ENCODE measurements at regions not wholly inside any gene's neighbourhood (a gene's known extent, or its start where the extent isn't known, plus 50 kb on each side); places are given as distances from the start of the nearest gene placed in this dataset.
A peak's percentile ranks its signal among the peaks of the same experiment; 100 is the strongest.

- Histone ChIP-seq H3K79me2 (ENCODE audit: insufficient read depth, low read length) (peaks cover 4% of the 10 kb centered on the region), H3K27ac (ENCODE audit: low read depth in 1 of 2, low read length in 2 of 2) (peak overlapping the region in 1 of 2 donors; percentile 17), H2AFZ (ENCODE audit: insufficient read depth, low read depth, low read length, poor library complexity, severe bottlenecking) (no peak overlapping the region), H3K4me1 (ENCODE audit: control insufficient read depth in 1 of 2, insufficient read depth in 2 of 2, low read length in 2 of 2) (peaks cover 50 to 55% of the 10 kb centered on the region in 2 donors), H3K4me2 (replicated peaks; ENCODE audit: extremely low read depth, low read length, poor library complexity, severe bottlenecking) (no peak overlapping the region), H3K9ac (ENCODE audit: insufficient read depth, low read length, poor library complexity, severe bottlenecking) (no peak overlapping the region), H3K36me3 (replicated peaks in 1 of 2; ENCODE audit: control insufficient read depth in 1 of 2, insufficient read depth in 2 of 2, low read length in 2 of 2) (no peaks in the 10 kb centered on the region), H3K27me3 (ENCODE audit: control insufficient read depth in 2 of 2, insufficient read depth in 2 of 2, low read length in 2 of 2) (no peaks in the 10 kb centered on the region), H4K20me1 (ENCODE audit: insufficient read depth, low read length) (no peaks in the 10 kb centered on the region), H3K4me3 (replicated peaks in 1 of 3; ENCODE audit: low read depth in 2 of 3, low read length in 3 of 3) (no peak overlapping the region), H3K9me3 (replicated peaks in 1 of 2; ENCODE audit: control insufficient read depth in 1 of 2, insufficient read depth in 1 of 2, low read length in 2 of 2) (no peaks in the 10 kb centered on the region)
- Mint-ChIP-seq H3K9me3 (no peaks in the 10 kb centered on the region), H3K4me3 (no peak overlapping the region), H3K4me1 (peaks cover 46% of the 10 kb centered on the region), H3K27me3 (ENCODE audit: low read depth in 3 of 3) (peaks cover 0 to 2% (median 0%) of the 10 kb centered on the region in 3 donors), H3K36me3 (no peaks in the 10 kb centered on the region), H3K27ac (peak overlapping the region; percentile 18 to 76 (median 39))
- no peak for TF ChIP-seq CTCF (IDR thresholded peaks at IDR 0.05)
- intact Hi-C loops (cut with micrococcal nuclease), result loop anchor here (2.0 to 10.0 kb wide), 4 partner anchors 59 to 179 kb away; partner anchors contain the start of genes RNF144B (in 2 of the 2) and DEK (in 1 of the 2)
- no CpG with 5 or more reads among the region's 2 CpGs for WGBS (ENCODE audit: insufficient coverage)
- no peak for DNase-seq
These were observed 61.1 kb upstream of the RNF144B start for GRCh38 chr6:18326001-18326400.

- Histone ChIP-seq H3K27me3 (ENCODE audit: control insufficient read depth in 2 of 2, insufficient read depth in 2 of 2, low read length in 2 of 2) (no peaks in the 10 kb centered on the region), H3K4me1 (ENCODE audit: control insufficient read depth in 1 of 2, insufficient read depth in 2 of 2, low read length in 2 of 2) (peaks cover 37 to 41% of the 10 kb centered on the region in 2 donors), H2AFZ (ENCODE audit: insufficient read depth, low read depth, low read length, poor library complexity, severe bottlenecking) (no peak overlapping the region), H3K79me2 (ENCODE audit: insufficient read depth, low read length) (peaks cover 4% of the 10 kb centered on the region), H3K27ac (ENCODE audit: low read depth in 1 of 2, low read length in 2 of 2) (no peak overlapping the region), H3K9ac (ENCODE audit: insufficient read depth, low read length, poor library complexity, severe bottlenecking) (no peak overlapping the region), H4K20me1 (ENCODE audit: insufficient read depth, low read length) (no peaks in the 10 kb centered on the region), H3K9me3 (replicated peaks in 1 of 2; ENCODE audit: control insufficient read depth in 1 of 2, insufficient read depth in 1 of 2, low read length in 2 of 2) (no peaks in the 10 kb centered on the region), H3K4me2 (replicated peaks; ENCODE audit: extremely low read depth, low read length, poor library complexity, severe bottlenecking) (peak overlapping the region; percentile 3), H3K36me3 (replicated peaks in 1 of 2; ENCODE audit: control insufficient read depth in 1 of 2, insufficient read depth in 2 of 2, low read length in 2 of 2) (no peaks in the 10 kb centered on the region), H3K4me3 (replicated peaks in 1 of 3; ENCODE audit: low read depth in 2 of 3, low read length in 3 of 3) (no peak overlapping the region)
- H3K9me3 Mint-ChIP-seq, result no peaks in the 10 kb centered on the region
- H3K27ac Mint-ChIP-seq, result peak overlapping the region in 4 of 7 donors; percentile 24 to 63 (median 35)
- peak in 2 of 3 donors; percentile 12 to 43 for DNase-seq
- H3K4me1 Mint-ChIP-seq, result peaks cover 35% of the 10 kb centered on the region
- intact Hi-C loops (cut with micrococcal nuclease), result loop anchor here (2.0 to 10.0 kb wide), 3 partner anchors 60 to 180 kb away; partner anchors contain the start of genes DEK (in 1 of the 2) and RNF144B (in 1 of the 2)
- peaks cover 0 to 2% (median 0%) of the 10 kb centered on the region in 3 donors for H3K27me3 Mint-ChIP-seq (ENCODE audit: low read depth in 3 of 3)
- WGBS (ENCODE audit: insufficient coverage), result 24% methylated on average over 3 of the region's 4 CpGs
- no peak for TF ChIP-seq CTCF (IDR thresholded peaks at IDR 0.05)
- H3K36me3 Mint-ChIP-seq, result no peaks in the 10 kb centered on the region
- no peak overlapping the region for H3K4me3 Mint-ChIP-seq
These were observed 60.3 kb upstream of the DEK start for GRCh38 chr6:18324706-18325042.

Data from CD14-positive monocyte (primary cell).